ENCODE measurements at regions not wholly inside any gene's neighbourhood (a gene's known extent, or its start where the extent isn't known, plus 50 kb on each side); places are given as distances from the start of the nearest gene placed in this dataset.

DNA sequence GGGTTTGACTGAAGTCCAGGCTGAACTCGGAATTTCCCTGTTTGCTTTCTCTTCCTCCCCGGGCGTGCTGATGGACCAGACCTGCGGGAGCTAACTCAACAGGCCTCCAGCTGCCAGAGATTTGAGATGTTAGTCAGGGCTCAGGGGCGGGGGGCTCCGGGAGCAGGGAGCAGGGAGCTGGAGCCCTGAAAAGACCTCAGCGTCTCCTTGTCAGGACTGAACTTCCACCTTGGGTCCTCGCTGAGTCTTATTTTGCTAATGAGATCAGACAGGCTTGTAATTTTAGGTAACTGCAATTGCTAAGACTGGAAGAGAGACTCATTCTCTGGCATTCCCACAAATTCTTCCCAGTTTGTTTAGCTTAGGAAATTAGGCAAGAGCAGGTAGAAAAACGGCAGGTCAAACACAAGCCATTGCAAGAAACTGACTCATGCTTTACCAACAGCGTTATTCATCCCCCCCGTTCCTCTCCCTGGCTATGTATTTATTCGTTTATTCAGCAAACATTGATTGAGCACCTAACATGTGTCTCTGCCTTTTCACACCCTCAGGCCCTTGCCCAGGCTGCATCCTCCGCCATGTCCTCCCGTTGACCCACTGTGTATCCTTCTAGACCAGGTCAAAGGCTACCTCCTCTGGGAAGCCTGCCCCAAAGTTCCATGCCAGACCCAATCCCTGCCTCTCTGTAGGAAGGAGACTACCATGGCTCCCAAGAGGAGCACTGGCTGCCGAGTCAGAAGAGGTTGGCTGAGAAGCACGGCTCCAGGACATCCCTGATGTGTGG, 80.4 kb upstream of the DIO3 start:
- Histone ChIP-seq H2AFZ (ENCODE audit: low read length) (no peak overlapping the region), H3K27ac (ENCODE audit: low read depth, low read length, poor library complexity, severe bottlenecking) (no peak overlapping the region), H3K36me3 (ENCODE audit: insufficient read depth, low read length) (no peaks in the 10 kb centered on the region), H3K4me1 (ENCODE audit: insufficient read depth, low read length, poor library complexity, severe bottlenecking) (no peaks in the 10 kb centered on the region), H3K4me3 (ENCODE audit: low read depth, low read length, poor library complexity, severe bottlenecking) (no peak overlapping the region), H3K9me2 (ENCODE audit: insufficient read depth, low read length) (no peaks in the 10 kb centered on the region), H3K79me2 (ENCODE audit: insufficient read depth, low read depth, low read length) (no peaks in the 10 kb centered on the region), H3K9me3 (ENCODE audit: low read length) (peaks cover 8% of the 10 kb centered on the region), H3K4me2 (ENCODE audit: low read length) (no peak overlapping the region), H4K20me1 (ENCODE audit: insufficient read depth, low read length) (no peaks in the 10 kb centered on the region)
- BruUV-seq (replicated peaks), result no TSS peak
- TF ChIP-seq, protein P1, sequence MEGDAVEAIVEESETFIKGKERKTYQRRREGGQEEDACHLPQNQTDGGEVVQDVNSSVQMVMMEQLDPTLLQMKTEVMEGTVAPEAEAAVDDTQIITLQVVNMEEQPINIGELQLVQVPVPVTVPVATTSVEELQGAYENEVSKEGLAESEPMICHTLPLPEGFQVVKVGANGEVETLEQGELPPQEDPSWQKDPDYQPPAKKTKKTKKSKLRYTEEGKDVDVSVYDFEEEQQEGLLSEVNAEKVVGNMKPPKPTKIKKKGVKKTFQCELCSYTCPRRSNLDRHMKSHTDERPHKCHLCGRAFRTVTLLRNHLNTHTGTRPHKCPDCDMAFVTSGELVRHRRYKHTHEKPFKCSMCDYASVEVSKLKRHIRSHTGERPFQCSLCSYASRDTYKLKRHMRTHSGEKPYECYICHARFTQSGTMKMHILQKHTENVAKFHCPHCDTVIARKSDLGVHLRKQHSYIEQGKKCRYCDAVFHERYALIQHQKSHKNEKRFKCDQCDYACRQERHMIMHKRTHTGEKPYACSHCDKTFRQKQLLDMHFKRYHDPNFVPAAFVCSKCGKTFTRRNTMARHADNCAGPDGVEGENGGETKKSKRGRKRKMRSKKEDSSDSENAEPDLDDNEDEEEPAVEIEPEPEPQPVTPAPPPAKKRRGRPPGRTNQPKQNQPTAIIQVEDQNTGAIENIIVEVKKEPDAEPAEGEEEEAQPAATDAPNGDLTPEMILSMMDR (conservative IDR thresholded peaks at IDR 0.05; ENCODE audit: low read length), result no peak
- no peak for TF ChIP-seq EZH2phosphoT487 (IDR thresholded peaks at IDR 0.05; ENCODE audit: borderline replicate concordance, low read depth, low read length)
- no peak for DNase-seq (ENCODE audit: low spot score)
- intact Hi-C loops (cut with micrococcal nuclease; ENCODE audit: unreplicated experiment), result no loop called here
- ChIA-PET CTCF (ENCODE audit: unreplicated experiment) (no interaction called here), POLR2A (interaction anchor here (0.9 kb wide), 1 partner anchor 82 kb away, joined by 3 read pairs; no protein-coding TSS in a partner anchor)

- no peaks in the 10 kb centered on the region for H3K79me2 ChIP-seq (ENCODE audit: insufficient read depth, low read depth, low read length)
- no peak overlapping the region for H3K27ac ChIP-seq (ENCODE audit: low read depth, low read length, poor library complexity, severe bottlenecking)
- ChIA-PET POLR2A (interaction anchor here (0.9 kb wide), 1 partner anchor 81 kb away, joined by 3 read pairs; no protein-coding TSS in a partner anchor), CTCF (ENCODE audit: unreplicated experiment) (no interaction called here)
- peaks cover 10% of the 10 kb centered on the region for H3K9me3 ChIP-seq (ENCODE audit: low read length)
- TF ChIP-seq, protein P1 (conservative IDR thresholded peaks at IDR 0.05; ENCODE audit: low read length), result no peak
- no peak for TF ChIP-seq EZH2phosphoT487 (IDR thresholded peaks at IDR 0.05; ENCODE audit: borderline replicate concordance, low read depth, low read length)
- H3K4me1 ChIP-seq (ENCODE audit: insufficient read depth, low read length, poor library complexity, severe bottlenecking), result no peaks in the 10 kb centered on the region
- no peaks in the 10 kb centered on the region for H4K20me1 ChIP-seq (ENCODE audit: insufficient read depth, low read length)
- intact Hi-C loops (cut with micrococcal nuclease; ENCODE audit: unreplicated experiment), result no loop called here
- no TSS peak for BruUV-seq (replicated peaks)
- no peaks in the 10 kb centered on the region for H3K36me3 ChIP-seq (ENCODE audit: insufficient read depth, low read length)
- no peak overlapping the region for H3K4me3 ChIP-seq (ENCODE audit: low read depth, low read length, poor library complexity, severe bottlenecking)
- no peak for DNase-seq (ENCODE audit: low spot score)
- H2AFZ ChIP-seq (ENCODE audit: low read length), result no peak overlapping the region
- H3K4me2 ChIP-seq (ENCODE audit: low read length), result no peak overlapping the region
- H3K9me2 ChIP-seq (ENCODE audit: insufficient read depth, low read length), result no peaks in the 10 kb centered on the region
These were observed 79.7 kb upstream of the DIO3 start for GRCh38 chr14:101481557-101481956.

GRCh38 chr14:101482066-101482465, 79.2 kb upstream of the DIO3 start:
- BruUV-seq (replicated peaks), result no TSS peak
- no peaks in the 10 kb centered on the region for H3K36me3 ChIP-seq (ENCODE audit: insufficient read depth, low read length)
- POLR2A ChIA-PET, result interaction anchor here (0.9 kb wide), 1 partner anchor 81 kb away, joined by 3 read pairs; no protein-coding TSS in a partner anchor
- H3K79me2 ChIP-seq (ENCODE audit: insufficient read depth, low read depth, low read length), result no peaks in the 10 kb centered on the region
- no peak overlapping the region for H2AFZ ChIP-seq (ENCODE audit: low read length)
- H3K9me2 ChIP-seq (ENCODE audit: insufficient read depth, low read length), result no peaks in the 10 kb centered on the region
- CTCF ChIA-PET (ENCODE audit: unreplicated experiment), result no interaction called here
- no peak for DNase-seq (ENCODE audit: low spot score)
- H3K27ac ChIP-seq (ENCODE audit: low read depth, low read length, poor library complexity, severe bottlenecking), result no peak overlapping the region
- H3K9me3 ChIP-seq (ENCODE audit: low read length), result peaks cover 15% of the 10 kb centered on the region
- intact Hi-C loops (cut with micrococcal nuclease; ENCODE audit: unreplicated experiment), result no loop called here
- no peak for TF ChIP-seq EZH2phosphoT487 (IDR thresholded peaks at IDR 0.05; ENCODE audit: borderline replicate concordance, low read depth, low read length)
- TF ChIP-seq, protein P1 (conservative IDR thresholded peaks at IDR 0.05; ENCODE audit: low read length), result no peak
- no peaks in the 10 kb centered on the region for H3K4me1 ChIP-seq (ENCODE audit: insufficient read depth, low read length, poor library complexity, severe bottlenecking)
- H3K4me3 ChIP-seq (ENCODE audit: low read depth, low read length, poor library complexity, severe bottlenecking), result no peak overlapping the region
- no peak overlapping the region for H3K4me2 ChIP-seq (ENCODE audit: low read length)
- H4K20me1 ChIP-seq (ENCODE audit: insufficient read depth, low read length), result no peaks in the 10 kb centered on the region

Measured in OCI-LY7 (cell line).